Mucosa of descending colon (tissue), 3 donors: ENCODE measurements at regions not wholly inside any gene's neighbourhood (a gene's known extent, or its start where the extent isn't known, plus 50 kb on each side); places are given as distances from the start of the nearest gene placed in this dataset.
"Not testable (repeated sequence)": the region's sequence is repeated elsewhere in the genome, so short reads cannot be mapped to it uniquely, and the experiment has no call there.

Experiments
- ATAC-seq: fragments of 200-7000 bp; cut with Tn5 transposase; one replicate; pipeline ENCODE4 v1.9.1; 2020; ENCODE audit warnings: mild to moderate bottlenecking, moderate library complexity
- DNase-seq, 3 donors: peaks; one replicate each; pipeline ENCODE4 v3.0.0-alpha.2; 2020
- H3K36me3 ChIP-seq: fragments of 200-600 bp; one replicate; pipeline ENCODE4 v1.8.0; 2021; ENCODE audit warnings: low read depth, mild to moderate bottlenecking
- H3K4me1 ChIP-seq: fragments of 200-600 bp; one replicate; pipeline ENCODE4 v1.8.0; 2021; ENCODE audit warnings: low read depth, mild to moderate bottlenecking
- H3K4me3 ChIP-seq: fragments of 200-600 bp; one replicate; pipeline ENCODE4 v1.8.0; 2021; ENCODE audit warnings: mild to moderate bottlenecking
- H3K9me3 ChIP-seq: fragments of 200-600 bp; one replicate; pipeline ENCODE4 v1.8.0; 2021; ENCODE audit warnings: mild to moderate bottlenecking
- CTCF ChIP-seq: fragments of 200-600 bp; IDR thresholded peaks from one replicate; pipeline ENCODE4 v1.8.0; 2022; ENCODE audit warnings: antibody characterized with exemption, mild to moderate bottlenecking
- intact Hi-C, 2 donors: fragments of 100-400 bp; cut with DNase I in 1 of 2; cut with micrococcal nuclease in 1 of 2; formaldehyde crosslinking; loops; one replicate each; pipeline versions ENCODE4 v1.11.0 to v1.11.1; 2022; cut with DNase I, micrococcal nuclease
- donor health status: DM: no; HTN: no; CAD: no; lungs with moderate emphysema.
- donor health status: DM: no; HTN: no; CAD: no.
- donor health status: DM: no; HTN: yes; CAD: no.

- ATAC-seq (peak; percentile 43), DNase-seq (peak in 2 of 3 donors; percentile 14 to 15)
- intact Hi-C loops, result no loop called here
- no peaks in the 10 kb centered on the region for H3K36me3 ChIP-seq
- H3K9me3 ChIP-seq, result no peaks in the 10 kb centered on the region
- H3K4me1 ChIP-seq, result no peaks in the 10 kb centered on the region
- no peak for TF ChIP-seq CTCF
- H3K4me3 ChIP-seq, result no peak overlapping the region
Observed at GRCh38 chr12:131273291-131273845, 319.7 kb downstream of the ADGRD1 start.

GRCh38 chr12:131274061-131274460, 320.4 kb downstream of the ADGRD1 start:
- TF ChIP-seq CTCF, result no peak
- ATAC-seq, result no peak
- intact Hi-C loops, result no loop called here

GRCh38 chr12:131274906-131275305, 321.2 kb downstream of the ADGRD1 start:
- no peak for TF ChIP-seq CTCF
- intact Hi-C loops, result no loop called here
- DNase-seq (peak in 1 of 3 donors; percentile 17), ATAC-seq (no peak)
- Histone ChIP-seq H3K36me3 (no peaks in the 10 kb centered on the region), H3K4me1 (no peaks in the 10 kb centered on the region), H3K4me3 (no peak overlapping the region), H3K9me3 (no peaks in the 10 kb centered on the region)

More at GRCh38 chr12:131274061-131274460, 320.4 kb downstream of the ADGRD1 start:
- Histone ChIP-seq H3K9me3 (no peaks in the 10 kb centered on the region), H3K36me3 (no peaks in the 10 kb centered on the region), H3K4me1 (no peaks in the 10 kb centered on the region), H3K4me3 (no peak overlapping the region)
- peak in 1 of 3 donors; percentile 39 for DNase-seq

- ATAC-seq, result no peak
Observed at GRCh38 chr12:131275824-131276223, 322.1 kb downstream of the ADGRD1 start.

GRCh38 chr12:131276501-131277185, 322.9 kb downstream of the ADGRD1 start:
- Histone ChIP-seq H3K9me3 (no peaks in the 10 kb centered on the region), H3K4me1 (no peaks in the 10 kb centered on the region), H3K36me3 (no peaks in the 10 kb centered on the region), H3K4me3 (no peak overlapping the region)
- ATAC-seq (no peak), DNase-seq (peak in 2 of 3 donors; percentile 9 to 32)
- intact Hi-C loops, result no loop called here
- no peak for TF ChIP-seq CTCF

More at GRCh38 chr12:131275824-131276223, 322.1 kb downstream of the ADGRD1 start:
- Histone ChIP-seq H3K4me3 (no peak overlapping the region), H3K4me1 (no peaks in the 10 kb centered on the region), H3K9me3 (no peaks in the 10 kb centered on the region), H3K36me3 (no peaks in the 10 kb centered on the region)
- DNase-seq, result peak in 1 of 3 donors; percentile 17
- no peak for TF ChIP-seq CTCF
- intact Hi-C loops, result no loop called here

- ATAC-seq, intact Hi-C loops, H3K4me1 ChIP-seq, H3K36me3 ChIP-seq, H3K9me3 ChIP-seq, H3K4me3 ChIP-seq: not testable (repeated sequence)
- peak in 2 of 3 donors; percentile 1 to 29 for DNase-seq
Observed at GRCh38 chr12:131277186-131278091, 323.7 kb downstream of the ADGRD1 start.

- intact Hi-C loops, result not testable (repeated sequence)
Observed at GRCh38 chr12:131278451-131279115, 324.9 kb downstream of the ADGRD1 start.

More at GRCh38 chr12:131278451-131279115, 324.9 kb downstream of the ADGRD1 start:
- not testable (repeated sequence) for H3K4me3 ChIP-seq, ATAC-seq, H3K4me1 ChIP-seq, H3K36me3 ChIP-seq, H3K9me3 ChIP-seq
- DNase-seq, result peak in 2 of 3 donors; percentile 8 to 42
